CD4-positive, alpha-beta T cell treated with Interferon gamma for 1 hour (primary cell): ENCODE measurements at regions not wholly inside any gene's neighbourhood (a gene's known extent, or its start where the extent isn't known, plus 50 kb on each side); places are given as distances from the start of the nearest gene placed in this dataset.
A peak's percentile ranks its signal among the peaks of the same experiment; 100 is the strongest.
"Not testable (repeated sequence)": the region's sequence is repeated elsewhere in the genome, so short reads cannot be mapped to it uniquely, and the experiment has no call there.

ENCODE experiments used
- DNase-seq: peaks from one replicate; pipeline ENCODE4 v3.0.0-alpha.2; 2020

DNA sequence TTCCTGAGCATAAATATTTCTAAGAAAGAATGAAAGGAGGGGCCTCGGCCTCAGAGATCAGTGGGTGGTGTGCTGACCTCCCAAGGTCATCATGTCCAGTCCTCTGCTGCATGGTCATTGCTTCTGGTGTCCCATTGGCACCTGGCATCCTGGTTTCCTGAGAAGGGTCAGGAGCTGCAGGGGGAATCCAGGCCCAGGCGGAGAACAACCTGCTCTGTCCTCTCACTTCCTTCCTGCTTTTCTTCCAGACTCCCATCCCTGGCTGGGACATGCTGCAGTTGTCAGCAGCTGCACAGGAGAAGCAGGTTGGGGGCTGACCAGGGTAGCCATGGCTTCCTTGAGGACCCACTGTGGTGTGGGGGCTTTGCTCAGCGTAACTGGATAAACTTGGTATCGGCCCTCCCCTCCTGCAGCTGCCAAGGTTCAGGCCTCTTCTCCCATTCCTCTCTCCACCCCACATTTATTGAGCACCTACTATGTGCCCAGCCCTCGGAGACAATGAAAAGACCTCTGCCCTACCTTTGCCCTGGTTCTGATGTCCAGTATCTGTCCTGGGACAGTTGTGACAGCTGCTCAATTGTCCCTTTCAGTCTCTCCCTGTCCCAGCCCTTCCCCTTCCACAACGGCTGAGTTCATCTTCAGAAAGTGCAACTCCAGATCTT, 155.2 kb downstream of the CEBPB start:
- DNase-seq, result no peak

DNA sequence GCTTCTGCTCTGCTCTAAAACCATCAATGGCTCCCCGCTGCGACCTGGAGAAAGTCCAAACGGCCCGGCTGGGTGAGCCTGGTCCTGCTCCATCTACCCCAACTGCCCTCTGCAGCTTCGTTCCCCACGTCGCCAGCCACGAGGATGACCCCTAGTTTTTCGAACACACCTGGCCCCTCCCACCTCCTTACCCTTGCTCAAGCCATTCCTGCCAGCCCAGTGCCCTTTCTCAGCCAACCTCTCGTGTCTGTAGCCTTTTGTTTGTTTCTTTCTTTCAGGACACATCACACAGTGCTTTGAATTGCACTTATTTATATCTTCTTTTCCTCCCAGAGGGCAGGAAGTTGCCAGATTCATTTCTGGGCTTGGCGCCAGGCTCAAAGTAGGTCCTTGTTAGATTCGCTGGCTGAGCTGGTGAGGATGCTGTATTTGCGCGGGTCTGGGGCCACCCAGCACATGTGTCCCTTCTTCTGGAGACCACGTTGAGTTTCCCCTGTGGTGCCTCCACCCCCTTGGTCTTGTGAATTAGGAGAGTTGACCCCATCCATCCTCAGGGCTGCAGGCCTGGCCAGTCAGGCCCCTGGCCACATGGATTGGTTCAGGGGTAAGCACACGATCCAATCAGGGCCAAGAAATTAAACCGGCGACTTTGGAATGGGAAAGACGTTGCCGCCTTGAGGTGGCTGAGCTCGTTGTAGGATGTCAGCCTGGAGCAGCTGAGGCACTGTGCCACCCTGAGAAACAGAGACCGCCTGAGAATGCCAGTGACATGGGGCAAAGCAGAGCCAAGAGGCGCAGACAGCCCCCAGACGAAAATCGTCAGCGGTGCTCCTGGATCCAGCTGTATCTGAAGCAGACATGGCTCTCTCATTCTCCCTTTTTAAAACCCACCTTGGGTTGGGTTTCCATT, 156.0 kb downstream of the CEBPB start:
- DNase-seq, result no peak

DNA sequence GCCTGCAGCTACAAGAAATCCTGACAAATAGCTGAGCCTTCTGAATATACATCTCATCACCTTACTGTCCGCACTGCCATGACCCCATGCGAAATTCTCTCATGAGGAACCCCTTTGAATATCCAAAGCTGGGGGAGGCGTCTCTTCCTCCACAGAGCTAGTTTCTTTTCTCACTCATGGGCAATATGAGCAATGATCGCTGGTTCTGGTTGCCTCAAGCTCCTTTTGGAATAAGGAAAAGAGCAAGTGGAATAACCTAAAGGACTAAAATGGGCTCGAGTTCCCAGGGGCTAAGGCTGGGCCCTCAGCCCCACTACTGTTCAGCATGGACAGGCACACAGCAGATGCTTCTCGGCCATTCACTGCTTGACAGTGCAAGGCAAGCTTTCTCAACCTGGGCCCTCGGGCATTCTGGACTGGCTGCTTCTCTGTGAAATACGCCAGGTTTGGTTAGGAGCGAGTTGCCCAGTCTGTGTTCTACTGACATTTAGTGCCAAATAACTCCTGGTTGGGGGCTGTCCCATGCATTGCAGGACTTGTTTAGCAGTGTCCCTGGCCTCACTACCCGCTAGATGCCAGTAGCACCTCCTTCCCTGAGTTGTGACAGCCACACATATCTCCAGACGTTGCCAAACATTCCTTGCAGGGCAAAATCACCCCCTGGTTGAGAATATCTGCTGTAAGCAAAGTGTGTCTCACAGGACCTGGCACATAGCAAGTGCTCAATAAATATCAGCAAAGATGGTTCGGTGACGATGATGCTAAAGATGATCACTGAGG, 156.8 kb downstream of the CEBPB start:
- DNase-seq, result no peak

- peak; percentile 31 for DNase-seq
Measured at GRCh38 chr20:50348096-50348495, 157.5 kb downstream of the CEBPB start.

GRCh38 chr20:50350510-50351249, 159.5 kb upstream of the PTPN1 start:
- no peak for DNase-seq

- DNase-seq, result no peak
Measured at GRCh38 chr20:50351541-50351940, 158.6 kb upstream of the PTPN1 start.

GRCh38 chr20:50353289-50353961, 156.8 kb upstream of the PTPN1 start:
- DNase-seq, result no peak

DNA sequence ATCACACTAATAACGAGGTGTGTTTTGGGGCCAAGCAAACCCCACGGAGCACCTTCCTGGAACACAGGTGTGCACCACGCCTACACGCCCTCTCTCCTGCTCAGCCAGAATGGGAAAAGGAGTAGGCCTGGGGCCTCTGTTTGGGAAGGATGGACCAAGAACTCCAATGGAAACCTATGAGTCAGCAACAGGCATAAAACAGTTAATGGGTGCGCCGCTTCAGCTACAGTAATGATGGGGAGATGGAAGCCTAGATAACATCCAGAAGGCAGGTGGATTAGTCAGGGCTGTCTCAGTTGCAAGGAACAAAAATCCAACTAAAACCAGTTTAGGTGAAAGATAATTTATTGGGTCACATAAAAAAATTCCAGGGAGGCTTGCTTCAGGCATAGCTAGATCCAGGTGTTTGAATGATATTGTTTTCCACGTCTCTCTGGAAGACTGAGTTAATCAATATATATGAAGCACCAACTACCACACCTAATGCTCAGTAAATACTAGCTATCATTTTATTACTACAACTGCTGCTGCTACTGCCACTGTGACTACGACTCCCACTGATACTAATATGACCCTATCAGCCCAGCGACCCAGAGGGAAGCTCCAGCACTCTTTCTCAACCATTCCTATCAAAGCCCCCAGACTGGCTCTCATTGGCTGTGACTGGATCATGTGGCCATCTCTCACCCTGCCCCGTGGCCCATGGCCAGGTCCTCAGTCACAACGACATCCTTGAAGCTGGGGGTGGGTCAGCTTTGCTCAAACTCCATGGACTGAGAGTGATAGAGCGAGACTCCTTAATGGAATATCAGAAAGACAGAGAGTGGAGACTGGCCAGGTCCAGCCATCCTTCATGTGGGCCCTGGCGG, 155.2 kb upstream of the PTPN1 start:
- no peak for DNase-seq

GRCh38 chr20:50355590-50356524, 154.3 kb upstream of the PTPN1 start:
- no peak for DNase-seq

GRCh38 chr20:50356525-50356885, 153.7 kb upstream of the PTPN1 start:
- DNase-seq, result no peak

DNA sequence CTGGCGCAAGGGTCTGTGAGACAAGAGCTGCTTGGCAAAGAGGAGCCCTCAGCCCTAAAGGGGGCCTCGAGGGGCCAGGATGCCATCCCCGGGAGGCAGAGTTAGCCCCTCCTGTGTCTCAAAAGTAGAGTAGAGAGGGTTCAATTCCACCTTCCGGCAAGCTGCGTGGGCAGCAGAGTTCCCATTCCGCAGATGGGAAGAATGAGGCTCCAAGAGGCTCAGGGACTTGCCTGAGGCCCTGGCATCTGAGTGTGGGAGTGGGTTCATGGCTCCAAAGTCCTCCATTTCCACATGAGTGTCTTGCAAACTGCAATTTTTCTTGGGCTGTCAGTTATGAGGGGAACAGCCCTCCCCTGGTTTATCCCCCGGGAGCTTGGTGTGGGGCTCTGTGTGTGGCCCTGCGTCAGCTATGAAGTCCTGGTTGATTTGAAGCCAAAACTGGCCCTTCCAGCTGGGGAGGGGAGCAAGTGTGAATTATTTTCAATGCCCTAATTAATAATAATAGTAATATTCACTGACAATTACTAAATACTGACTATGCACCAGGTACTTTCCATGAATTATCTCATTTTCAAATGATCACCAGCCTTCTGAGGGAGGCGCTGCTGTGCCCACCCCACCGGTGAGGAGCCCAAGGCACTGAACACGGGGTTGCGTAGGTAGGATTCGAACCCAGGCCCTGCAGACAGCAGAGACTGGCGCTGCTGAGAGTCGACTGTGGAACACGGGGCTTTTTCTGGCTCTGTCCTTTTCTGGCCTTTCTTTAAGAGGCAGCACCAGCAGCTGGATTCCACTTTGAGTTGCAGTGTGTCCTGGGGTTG, 153.0 kb upstream of the PTPN1 start:
- no peak for DNase-seq

GRCh38 chr20:50357783-50358161, 152.4 kb upstream of the PTPN1 start:
- DNase-seq, result no peak

DNA sequence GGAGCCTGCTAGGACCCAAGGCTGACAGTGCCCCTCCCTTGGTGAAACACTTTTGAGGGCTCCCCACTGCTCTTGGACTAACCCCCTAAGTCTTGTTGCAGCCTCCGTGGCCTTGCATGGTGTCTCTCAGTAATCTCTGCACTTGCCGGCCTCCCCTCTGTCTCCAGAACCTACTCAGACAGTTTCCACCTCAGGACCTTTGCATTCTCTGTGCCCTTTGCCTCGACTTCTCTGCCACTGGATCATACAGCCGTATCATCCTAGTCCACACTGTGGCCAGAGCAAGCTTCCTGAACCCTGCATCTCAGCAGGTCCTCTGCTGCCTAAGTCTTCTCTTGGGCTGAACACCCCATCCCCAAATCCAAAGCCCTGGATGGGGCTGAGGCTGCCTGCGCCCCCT, 152.0 kb upstream of the PTPN1 start:
- no peak for DNase-seq

- DNase-seq, result no peak
Measured at GRCh38 chr20:50358971-50359370, 151.2 kb upstream of the PTPN1 start.

GRCh38 chr20:50359607-50360217, 150.5 kb upstream of the PTPN1 start:
- no peak for DNase-seq

- no peak for DNase-seq
Measured at GRCh38 chr20:50360218-50360672, 149.9 kb upstream of the PTPN1 start.

GRCh38 chr20:50360921-50361320, 149.3 kb upstream of the PTPN1 start:
- DNase-seq, result no peak

GRCh38 chr20:50362177-50362576, 148.0 kb upstream of the PTPN1 start:
- DNase-seq, result not testable (repeated sequence)

- no peak for DNase-seq
Measured at GRCh38 chr20:50363027-50363426, 147.2 kb upstream of the PTPN1 start.
